Esophagus muscularis mucosa (tissue), 3 donors: ENCODE measurements at regions not wholly inside any gene's neighbourhood (a gene's known extent, or its start where the extent isn't known, plus 50 kb on each side); places are given as distances from the start of the nearest gene placed in this dataset.

Experiments used
- CTCF ChIP-seq, 3 experiments: fragments of 200-600 bp in 2 of 3; fragments of 450-650 bp in 1 of 3; sonication (generic) in 2 of 3; IDR thresholded peaks; one replicate each; pipeline ENCODE4 v1.5.1; 2017 to 2019; ENCODE audit warnings: antibody characterized with exemption in 3 of 3, mild to moderate bottlenecking in 2 of 3, moderate library complexity in 1 of 3
- POLR2A ChIP-seq: fragments of 450-650 bp; IDR thresholded peaks from one replicate; pipeline ENCODE4 v1.6.1; 2017; ENCODE audit warnings: antibody characterized with exemption, moderate library complexity, mild to moderate bottlenecking, low read depth

DNA sequence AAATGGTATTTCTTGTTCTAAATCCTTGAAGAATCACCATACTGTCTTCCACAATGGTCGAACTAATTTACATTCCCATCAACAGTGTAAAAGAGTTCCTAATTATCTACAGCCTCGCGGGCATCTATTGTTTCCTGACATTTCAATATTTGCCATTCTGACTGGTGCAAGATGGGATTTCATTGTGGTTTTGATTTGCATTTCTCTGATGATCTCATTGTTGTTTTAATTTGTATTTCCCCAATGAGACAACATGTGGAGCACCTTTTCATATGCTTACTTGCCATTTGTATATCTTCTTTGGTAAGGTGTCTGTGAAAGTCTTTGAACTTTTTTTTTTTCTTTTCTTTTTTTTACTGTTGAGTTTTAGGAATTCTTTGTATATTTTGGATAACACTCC lies 473.6 kb downstream of the KCTD16 start:
- TF ChIP-seq CTCF (IDR thresholded peaks at IDR 0.05) (no peak), POLR2A (no peak)
